C1 segment of cervical spinal cord (tissue), 14 donors: ENCODE measurements at regions not wholly inside any gene's neighbourhood (a gene's known extent, or its start where the extent isn't known, plus 50 kb on each side); places are given as distances from the start of the nearest gene placed in this dataset.
"Not testable (repeated sequence)": the region's sequence is repeated elsewhere in the genome, so short reads cannot be mapped to it uniquely, and the experiment has no call there.

ENCODE experiments used
- DNase-seq, 14 donors: peaks; one replicate each; lab custom pipeline; 2025; lab: John Stamatoyannopoulos, UW

DNA sequence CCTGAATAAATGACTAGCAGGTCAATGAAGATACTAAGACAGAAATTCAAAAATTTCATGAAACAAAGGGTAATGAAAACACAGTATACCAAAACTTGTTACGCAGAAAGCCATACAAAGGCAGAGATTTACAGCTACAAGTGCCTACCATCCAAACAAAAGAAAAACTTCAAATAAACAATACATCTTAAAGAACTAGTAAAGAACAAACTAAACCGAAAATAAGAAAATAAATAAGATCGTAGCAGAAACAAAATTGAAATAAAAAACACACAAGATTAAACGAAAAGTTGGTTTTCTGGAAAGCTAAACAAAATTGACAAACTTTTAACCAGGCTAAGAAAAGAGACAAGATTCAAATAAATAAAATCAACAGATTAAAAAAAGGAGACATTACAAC, 51.5 kb downstream of the VPREB1 start:
- DNase-seq = not testable (repeated sequence)

DNA sequence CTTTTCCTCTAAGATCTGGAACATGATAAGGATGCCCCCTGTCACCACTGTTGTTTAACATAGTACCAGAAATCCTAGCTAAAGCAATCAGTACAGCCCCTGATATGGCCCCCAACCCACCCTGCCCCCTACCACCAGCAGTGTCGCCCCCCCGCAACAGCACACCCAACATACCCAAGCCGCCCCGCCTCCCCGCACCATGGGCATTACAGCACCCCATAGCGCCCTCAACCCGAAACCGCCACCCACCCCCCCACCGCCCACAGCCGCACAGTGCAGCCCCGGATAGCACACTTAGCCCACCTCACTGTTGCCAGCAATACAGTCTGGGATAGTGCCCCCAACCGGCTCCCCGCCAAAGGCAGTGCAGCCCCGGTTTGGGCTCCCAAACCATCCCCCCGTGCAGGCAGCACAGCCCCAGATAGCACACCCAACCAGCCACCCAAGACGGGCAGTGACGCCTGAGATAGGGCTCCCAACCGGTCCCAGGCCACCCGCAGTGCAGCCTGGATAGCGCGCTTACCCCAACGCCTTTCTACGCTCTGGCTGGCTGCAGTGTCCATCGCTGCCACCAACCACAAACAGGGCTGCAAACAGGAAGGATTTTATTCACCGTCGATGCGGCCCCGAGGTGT, 52.7 kb downstream of the VPREB1 start:
- DNase-seq = not testable (repeated sequence)

GRCh38 chr22:22297794-22298653, 53.4 kb downstream of the VPREB1 start:
- peak in 11 of 14 donors; percentile 27 to 71 (median 39) for DNase-seq

- DNase-seq = not testable (repeated sequence)
Observed at GRCh38 chr22:22298654-22299009, 54.0 kb downstream of the VPREB1 start.

DNA sequence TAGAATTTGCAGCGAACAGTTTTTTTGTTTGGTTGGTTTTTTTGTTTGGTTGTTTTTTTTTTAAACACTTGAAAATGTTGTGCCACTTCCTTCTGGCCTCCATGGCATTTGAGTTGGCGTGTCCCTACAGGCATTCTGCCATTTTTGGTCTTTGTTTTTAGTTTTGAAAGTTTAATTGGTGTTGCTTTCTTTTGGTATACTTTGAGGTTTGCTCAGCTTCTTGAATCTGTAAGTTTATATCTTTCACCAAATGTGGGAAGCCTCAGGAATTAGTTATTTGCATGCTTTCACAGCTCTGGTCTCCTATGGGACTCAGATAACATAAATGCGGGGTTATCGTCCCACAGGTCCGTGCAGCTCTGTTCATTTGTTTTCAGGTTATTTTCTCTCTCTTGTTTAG, 55.9 kb downstream of the VPREB1 start:
- DNase-seq = not testable (repeated sequence)

DNA sequence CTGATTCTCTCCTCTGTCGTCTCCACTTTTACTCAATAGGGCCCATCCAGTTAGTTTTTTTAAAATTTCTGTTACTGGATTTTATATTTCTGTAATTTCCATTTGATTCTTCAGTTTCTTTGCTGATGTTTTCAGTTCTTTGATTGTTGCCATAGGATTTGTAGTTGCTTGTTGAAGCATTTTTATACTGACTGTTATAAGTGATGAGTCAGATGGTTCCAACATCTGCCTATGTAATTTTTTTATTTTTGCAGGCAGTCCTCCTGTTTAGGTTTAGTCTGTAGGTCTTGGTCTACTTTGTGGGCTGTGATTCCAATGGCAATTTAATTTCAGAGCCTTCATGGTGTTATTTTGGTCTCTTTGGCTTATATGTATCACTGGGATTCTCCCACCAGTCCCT, 56.4 kb downstream of the VPREB1 start:
- not testable (repeated sequence) for DNase-seq

- no peak for DNase-seq
Observed at GRCh38 chr22:22316589-22316988, 72.0 kb downstream of the VPREB1 start.

DNA sequence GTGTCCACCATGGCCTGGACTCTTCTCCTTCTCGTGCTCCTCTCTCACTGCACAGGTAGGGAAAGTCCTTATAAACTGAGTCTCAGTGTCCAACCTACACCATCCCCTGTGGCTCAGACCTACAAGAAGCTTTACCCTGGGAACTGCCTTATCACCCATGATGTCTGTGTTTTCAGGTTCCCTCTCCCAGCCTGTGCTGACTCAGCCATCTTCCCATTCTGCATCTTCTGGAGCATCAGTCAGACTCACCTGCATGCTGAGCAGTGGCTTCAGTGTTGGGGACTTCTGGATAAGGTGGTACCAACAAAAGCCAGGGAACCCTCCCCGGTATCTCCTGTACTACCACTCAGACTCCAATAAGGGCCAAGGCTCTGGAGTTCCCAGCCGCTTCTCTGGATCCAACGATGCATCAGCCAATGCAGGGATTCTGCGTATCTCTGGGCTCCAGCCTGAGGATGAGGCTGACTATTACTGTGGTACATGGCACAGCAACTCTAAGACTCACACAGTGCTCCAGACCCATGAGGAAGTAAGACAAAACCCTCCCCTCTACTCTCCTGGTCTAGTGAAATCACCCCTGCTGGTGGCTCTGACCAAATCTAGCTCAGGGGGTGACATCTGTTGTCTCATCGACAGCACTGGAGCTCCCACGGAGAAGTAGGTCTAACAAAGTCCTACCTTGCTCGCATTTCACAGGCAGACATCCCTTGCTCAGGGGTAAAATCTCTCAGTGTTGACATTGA, 74.3 kb downstream of the VPREB1 start:
- DNase-seq = no peak

- peak in 11 of 14 donors; percentile 5 to 57 (median 29) for DNase-seq
Observed at GRCh38 chr22:22321743-22322611, 77.4 kb downstream of the VPREB1 start.

- no peak for DNase-seq
Observed at GRCh38 chr22:22322792-22323191, 78.2 kb downstream of the VPREB1 start.

DNA sequence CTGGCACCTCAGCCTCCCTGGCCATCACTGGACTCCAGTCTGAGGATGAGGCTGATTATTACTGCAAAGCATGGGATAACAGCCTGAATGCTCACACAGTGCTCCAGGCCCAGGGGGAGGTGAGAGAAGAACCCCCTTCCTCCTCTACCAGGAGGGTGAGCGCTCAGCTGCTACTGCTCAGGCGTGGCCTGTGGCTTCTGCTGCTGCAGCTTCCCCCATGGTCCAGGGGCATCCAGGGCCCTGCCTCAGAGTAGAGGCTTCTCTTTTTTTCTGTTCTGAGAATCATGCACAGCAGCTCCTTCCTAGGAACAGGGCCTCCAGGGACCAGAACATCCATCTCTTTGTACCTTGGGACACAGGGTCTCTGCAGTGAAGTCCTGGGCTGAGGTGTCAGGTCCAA, 83.1 kb downstream of the VPREB1 start:
- DNase-seq = no peak

GRCh38 chr22:22329792-22330191, 85.2 kb downstream of the VPREB1 start:
- DNase-seq = no peak

DNA sequence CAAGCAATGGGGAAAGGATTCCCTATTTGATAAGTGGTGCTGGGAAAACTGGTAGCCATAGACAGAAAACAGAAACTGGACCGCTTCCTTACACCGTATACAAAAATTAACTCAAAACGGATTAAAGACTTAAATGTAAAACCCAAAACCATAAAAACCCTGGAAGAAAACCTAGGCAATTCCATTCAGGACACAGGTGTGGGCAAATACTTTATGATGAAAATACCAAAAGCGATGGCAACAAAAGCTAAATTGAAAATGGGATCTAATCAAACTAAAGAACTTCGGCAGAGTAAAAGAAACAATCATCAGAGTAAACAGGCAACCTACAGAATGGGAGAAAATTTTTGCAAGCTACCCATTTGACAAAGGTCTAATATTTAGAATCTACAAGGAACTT, 91.1 kb downstream of the VPREB1 start:
- DNase-seq = not testable (repeated sequence)

- DNase-seq = not testable (repeated sequence)
Observed at GRCh38 chr22:22336333-22336732, 91.7 kb downstream of the VPREB1 start.

GRCh38 chr22:22338778-22339177, 94.2 kb downstream of the VPREB1 start:
- DNase-seq = not testable (repeated sequence)

GRCh38 chr22:22341736-22342135, 97.2 kb downstream of the VPREB1 start:
- DNase-seq = no peak

DNA sequence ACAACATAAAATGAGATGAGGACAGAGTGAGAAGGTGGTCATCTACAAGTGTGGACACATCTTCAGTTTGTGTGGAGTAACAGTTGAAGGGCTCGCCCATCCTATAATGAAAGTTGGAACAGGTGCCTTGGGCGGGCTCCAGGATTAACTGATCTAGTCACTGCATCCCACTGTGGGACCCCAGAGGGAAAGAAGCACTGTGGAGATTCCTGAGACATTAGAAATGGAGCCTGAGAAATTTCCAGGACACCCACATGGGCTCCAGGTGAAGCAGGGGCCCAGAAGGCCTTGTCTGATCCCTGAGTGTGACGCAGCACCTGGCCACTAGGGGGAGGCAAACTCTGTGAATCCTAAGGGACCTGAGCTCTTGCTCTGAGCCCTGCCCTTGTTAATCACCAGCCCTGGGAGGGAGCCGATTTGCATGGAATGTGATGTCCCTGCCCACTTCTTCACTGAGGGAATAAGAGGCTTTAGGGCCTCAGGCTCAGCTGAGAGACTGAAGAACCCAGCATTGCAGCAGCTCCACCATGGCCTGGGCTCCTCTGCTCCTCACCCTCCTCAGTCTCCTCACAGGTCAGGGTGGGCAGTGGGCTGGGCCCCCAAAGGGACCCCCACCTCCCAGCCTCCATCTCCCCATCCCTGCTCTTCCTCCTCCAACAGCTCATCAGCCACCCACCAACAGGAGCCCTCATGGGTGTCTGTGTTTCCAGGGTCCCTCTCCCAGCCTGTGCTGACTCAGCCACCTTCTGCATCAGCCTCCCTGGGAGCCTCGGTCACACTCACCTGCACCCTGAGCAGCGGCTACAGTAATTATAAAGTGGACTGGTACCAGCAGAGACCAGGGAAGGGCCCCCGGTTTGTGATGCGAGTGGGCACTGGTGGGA, 98.4 kb downstream of the VPREB1 start:
- no peak for DNase-seq

- DNase-seq = no peak
Observed at GRCh38 chr22:22343581-22344296, 99.2 kb downstream of the VPREB1 start.

DNA sequence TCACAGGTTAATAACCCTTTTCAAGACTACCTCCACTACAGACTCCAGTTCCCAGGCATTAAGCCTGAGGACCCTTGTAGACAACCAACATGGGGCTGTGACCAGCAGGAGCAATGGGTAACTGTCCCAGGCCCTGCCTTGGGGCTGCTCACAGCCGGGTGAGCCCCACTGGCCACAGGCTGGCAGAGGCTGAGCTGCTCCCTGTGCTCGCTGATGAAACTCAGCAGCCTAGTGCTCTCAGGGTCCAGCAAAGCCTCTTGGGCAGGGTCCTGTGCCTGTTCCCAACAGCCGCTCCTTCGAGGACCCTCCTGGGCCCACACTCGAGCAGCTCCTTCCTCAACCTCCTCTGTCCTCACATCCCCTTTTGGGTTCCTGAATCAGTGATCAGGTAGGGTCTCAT, 99.8 kb downstream of the VPREB1 start:
- no peak for DNase-seq

DNA sequence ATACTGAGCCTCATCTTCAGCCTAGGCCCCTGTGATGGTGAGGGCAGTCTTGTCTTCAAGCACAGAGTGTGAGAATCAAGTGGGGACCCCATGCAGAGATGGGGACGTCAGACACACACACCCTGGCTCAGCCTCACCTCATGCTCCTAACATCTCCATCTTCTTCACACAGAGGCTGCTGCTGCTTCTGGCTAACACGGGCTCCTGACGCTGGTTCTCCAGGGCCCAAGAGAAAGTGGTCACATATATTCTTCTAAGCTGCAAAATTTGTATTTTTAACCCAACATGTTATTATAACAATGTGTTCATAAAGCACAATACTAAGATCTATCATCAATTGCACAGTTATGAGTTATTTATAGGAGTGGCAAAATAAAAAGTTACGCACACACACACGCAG, 101.2 kb downstream of the VPREB1 start:
- DNase-seq = no peak
